Retinal pigment epithelial cell (primary cell): ENCODE measurements at regions not wholly inside any gene's neighbourhood (a gene's known extent, or its start where the extent isn't known, plus 50 kb on each side); places are given as distances from the start of the nearest gene placed in this dataset.

Source experiments
- DNase-seq: peaks from one replicate; pipeline ENCODE4 v3.0.0-alpha.2; 2010; ENCODE audit warnings: low read depth
- H3K4me3 ChIP-seq: 2 replicates; pipeline ENCODE4 v1.5.1; 2011; ENCODE audit warnings: mild to moderate bottlenecking, low read length, control low read depth, moderate library complexity
- TF ChIP-seq, protein P1 (sequence below): conservative IDR thresholded peaks from 2 replicates; pipeline ENCODE4 v1.5.1; 2011; ENCODE audit warnings: low read depth, low read length, control low read depth, inconsistent platforms

DNA sequence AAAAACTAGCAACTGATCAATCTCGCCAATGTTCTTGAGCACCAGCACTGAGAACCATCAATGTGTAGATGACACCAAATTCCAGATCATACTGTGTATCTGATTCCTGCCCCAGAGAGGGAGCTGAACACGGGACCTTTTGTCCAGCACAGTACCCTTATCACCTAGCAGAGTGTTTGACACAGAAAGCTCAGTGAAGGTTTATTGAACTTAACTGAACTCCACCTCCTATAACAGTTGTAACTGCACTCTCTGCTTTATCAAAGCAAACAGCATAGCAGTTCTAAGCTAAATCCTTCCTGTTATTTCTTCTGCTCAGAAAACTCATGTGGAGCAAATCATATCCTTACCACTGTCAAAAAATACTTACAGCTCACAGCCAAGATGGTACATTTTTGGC, 183.4 kb upstream of the SLCO3A1 start:
- H3K4me3 ChIP-seq, result no peak overlapping the region
- no peak for DNase-seq
- TF ChIP-seq, protein P1, sequence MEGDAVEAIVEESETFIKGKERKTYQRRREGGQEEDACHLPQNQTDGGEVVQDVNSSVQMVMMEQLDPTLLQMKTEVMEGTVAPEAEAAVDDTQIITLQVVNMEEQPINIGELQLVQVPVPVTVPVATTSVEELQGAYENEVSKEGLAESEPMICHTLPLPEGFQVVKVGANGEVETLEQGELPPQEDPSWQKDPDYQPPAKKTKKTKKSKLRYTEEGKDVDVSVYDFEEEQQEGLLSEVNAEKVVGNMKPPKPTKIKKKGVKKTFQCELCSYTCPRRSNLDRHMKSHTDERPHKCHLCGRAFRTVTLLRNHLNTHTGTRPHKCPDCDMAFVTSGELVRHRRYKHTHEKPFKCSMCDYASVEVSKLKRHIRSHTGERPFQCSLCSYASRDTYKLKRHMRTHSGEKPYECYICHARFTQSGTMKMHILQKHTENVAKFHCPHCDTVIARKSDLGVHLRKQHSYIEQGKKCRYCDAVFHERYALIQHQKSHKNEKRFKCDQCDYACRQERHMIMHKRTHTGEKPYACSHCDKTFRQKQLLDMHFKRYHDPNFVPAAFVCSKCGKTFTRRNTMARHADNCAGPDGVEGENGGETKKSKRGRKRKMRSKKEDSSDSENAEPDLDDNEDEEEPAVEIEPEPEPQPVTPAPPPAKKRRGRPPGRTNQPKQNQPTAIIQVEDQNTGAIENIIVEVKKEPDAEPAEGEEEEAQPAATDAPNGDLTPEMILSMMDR, result no peak

DNA sequence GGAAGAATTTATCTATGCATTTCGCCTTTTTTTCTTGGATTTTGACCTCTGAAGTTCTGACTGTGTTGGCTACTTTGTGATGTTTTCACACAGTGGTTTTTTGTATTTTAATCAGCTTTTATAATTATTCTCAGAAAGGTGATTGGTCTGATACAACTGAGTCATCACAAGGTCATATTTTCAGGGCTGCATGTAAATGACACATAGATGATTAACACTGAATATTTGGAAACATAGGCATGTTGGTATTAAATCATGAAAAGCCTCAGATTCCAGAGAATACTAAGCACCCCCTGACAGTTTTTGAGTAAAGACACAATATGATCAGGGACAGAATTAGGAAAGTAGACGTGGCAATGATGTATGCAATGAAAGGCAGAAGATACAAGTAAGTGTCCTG, 175.5 kb upstream of the SLCO3A1 start:
- DNase-seq, result no peak
- H3K4me3 ChIP-seq, result no peak overlapping the region
- TF ChIP-seq, protein P1, result no peak

DNA sequence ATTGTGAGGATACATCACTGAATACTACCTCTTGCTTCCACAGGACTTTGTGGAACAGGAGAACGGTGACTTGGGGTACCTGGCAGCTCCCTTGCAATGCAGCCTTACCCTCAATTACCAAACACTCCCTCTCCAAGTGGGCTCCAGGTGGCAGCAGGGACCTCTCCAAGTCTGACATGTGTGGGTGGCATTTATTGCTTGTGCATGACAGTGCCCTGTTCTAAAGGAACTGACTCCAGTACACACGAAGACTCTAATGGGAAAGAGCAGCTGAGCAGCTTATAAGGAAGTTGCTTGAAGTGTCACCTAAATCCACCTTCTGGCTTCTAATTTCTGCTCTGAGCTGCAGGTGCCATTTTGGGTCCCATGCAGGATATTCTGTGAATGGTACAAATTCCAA, 174.1 kb upstream of the SLCO3A1 start:
- no peak for DNase-seq
- TF ChIP-seq, protein P1, result no peak
- H3K4me3 ChIP-seq, result no peak overlapping the region

DNA sequence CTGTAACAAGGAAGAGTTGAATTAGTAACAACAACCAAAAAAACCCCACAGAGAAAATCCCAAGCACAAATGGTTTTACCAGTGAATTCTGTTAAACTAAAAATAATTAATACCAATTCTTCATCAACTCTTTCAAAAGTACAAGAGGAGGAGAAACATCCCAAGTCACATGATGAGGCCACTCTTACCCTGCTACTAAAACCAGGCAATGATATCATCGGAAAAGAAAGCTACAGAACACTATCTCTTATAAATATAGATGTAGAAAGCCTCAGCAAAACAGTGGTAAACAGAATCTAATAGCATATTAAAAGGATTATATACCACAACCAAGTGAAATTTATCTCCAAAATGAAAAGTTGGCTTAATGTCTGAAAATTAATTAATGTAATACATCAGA, 168.1 kb upstream of the SLCO3A1 start:
- DNase-seq, result no peak
- TF ChIP-seq, protein P1, result no peak

DNA sequence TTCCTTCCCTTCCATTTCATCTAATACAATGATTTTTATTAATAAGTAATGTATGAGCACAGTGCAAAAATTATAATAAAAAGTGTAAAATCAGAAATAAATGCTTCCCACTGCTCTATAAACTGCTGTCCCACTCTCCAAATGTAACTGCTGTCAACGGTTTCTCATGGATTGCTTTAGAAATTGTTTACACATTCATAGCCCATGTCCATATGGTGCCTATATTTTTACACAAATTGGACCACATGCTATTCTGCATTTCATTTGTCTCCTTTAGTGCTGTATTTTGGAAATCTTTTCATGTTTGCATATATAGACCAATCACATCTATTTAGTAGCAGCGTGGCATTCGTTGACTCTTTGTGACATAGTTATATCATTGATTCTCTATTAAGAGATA, 164.7 kb upstream of the SLCO3A1 start:
- TF ChIP-seq, protein P1, result no peak
- H3K4me3 ChIP-seq, result no peak overlapping the region
- no peak for DNase-seq

More for the DNA sequence above, 168.1 kb upstream of the SLCO3A1 start:
- H3K4me3 ChIP-seq, result no peak overlapping the region

DNA sequence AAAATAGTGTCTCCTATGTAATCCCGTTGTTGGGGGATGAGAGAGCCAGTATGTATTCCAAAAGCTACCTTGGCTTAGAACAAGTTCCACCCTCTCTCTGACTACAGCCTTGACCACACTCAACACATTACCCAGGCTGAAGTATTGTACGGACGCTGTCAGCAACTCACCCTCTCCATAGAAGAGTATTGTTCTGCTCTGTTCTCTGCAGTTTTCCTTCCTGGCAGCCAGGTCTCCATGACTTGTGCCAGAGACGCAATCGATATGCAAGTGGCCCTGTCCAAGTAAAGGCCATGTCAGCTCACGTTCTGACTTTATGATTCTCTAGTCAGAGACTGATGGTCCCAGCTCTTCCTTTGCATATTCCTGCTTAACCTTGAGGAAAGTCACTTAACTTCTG, 164.1 kb upstream of the SLCO3A1 start:
- DNase-seq, result no peak
- no peak overlapping the region for H3K4me3 ChIP-seq
- TF ChIP-seq, protein P1, result no peak

DNA sequence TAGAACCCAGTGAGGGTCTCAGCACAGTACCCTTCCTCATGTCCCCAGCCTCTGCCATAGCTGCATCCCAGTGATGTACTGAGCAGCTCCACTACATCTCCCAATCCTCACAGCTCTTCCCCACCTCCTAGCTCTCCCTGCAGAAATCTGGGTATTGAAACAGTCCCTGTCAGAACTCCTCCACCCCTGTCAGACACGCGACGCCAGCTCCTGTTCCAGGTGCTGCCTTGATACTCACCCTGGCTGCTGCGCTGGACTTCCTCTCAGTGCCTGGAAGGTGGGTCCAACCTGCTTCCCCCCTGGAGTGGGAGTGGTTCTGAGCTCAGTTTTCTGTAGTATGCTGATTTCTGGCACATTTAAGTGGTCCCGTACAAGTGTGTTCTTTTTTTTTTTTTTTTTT, 160.9 kb upstream of the SLCO3A1 start:
- H3K4me3 ChIP-seq, result no peak overlapping the region
- DNase-seq, result no peak
- TF ChIP-seq, protein P1, result no peak
